ENCODE measurements at regions not wholly inside any gene's neighbourhood (a gene's known extent, or its start where the extent isn't known, plus 50 kb on each side); places are given as distances from the start of the nearest gene placed in this dataset.
"Not testable (repeated sequence)": the region's sequence is repeated elsewhere in the genome, so short reads cannot be mapped to it uniquely, and the experiment has no call there.

GRCh38 chr11:55084588-55084987, 177.4 kb upstream of the TRIM48 start:
- CTCF ChIA-PET, POLR2A ChIA-PET: not testable (repeated sequence)
- H3K9me3 Mint-ChIP-seq: peaks cover 28 to 55% (median 35%) of the 10 kb centered on the region in 5 donors

GRCh38 chr11:55106391-55106790, 155.6 kb upstream of the TRIM48 start:
- Histone ChIP-seq H3K4me1 (ENCODE audit: insufficient read depth, low read length) (no peaks in the 10 kb centered on the region), H3K4me3 (ENCODE audit: low read length) (no peak overlapping the region), H3K27ac (ENCODE audit: low read depth, low read length) (no peak overlapping the region), H3K9me3 (ENCODE audit: low read length) (no peaks in the 10 kb centered on the region), H3K27me3 (ENCODE audit: insufficient read depth, low read length, poor library complexity, severe bottlenecking) (no peaks in the 10 kb centered on the region), H3K36me3 (ENCODE audit: insufficient read depth, low read length) (no peaks in the 10 kb centered on the region)
- Mint-ChIP-seq H3K9me3 (peaks cover 16 to 46% (median 33%) of the 10 kb centered on the region in 5 donors), H3K27me3 (no peaks in the 10 kb centered on the region), H3K27ac (no peak overlapping the region), H3K36me3 (no peaks in the 10 kb centered on the region), H3K4me1 (no peaks in the 10 kb centered on the region), H3K4me3 (no peak overlapping the region)
- ChIA-PET CTCF (no interaction called here), POLR2A (no interaction called here)
- no peak for DNase-seq

More at GRCh38 chr11:55084588-55084987, 177.4 kb upstream of the TRIM48 start:
- not testable (repeated sequence) for H3K36me3 ChIP-seq (ENCODE audit: insufficient read depth, low read length); H3K4me1 Mint-ChIP-seq; H3K4me1 ChIP-seq (ENCODE audit: insufficient read depth, low read length); H3K9me3 ChIP-seq (ENCODE audit: low read length); H3K27me3 Mint-ChIP-seq; H3K27ac Mint-ChIP-seq; H3K27me3 ChIP-seq (ENCODE audit: insufficient read depth, low read length, poor library complexity, severe bottlenecking); DNase-seq; H3K36me3 Mint-ChIP-seq; H3K4me3 ChIP-seq (ENCODE audit: low read length); H3K27ac ChIP-seq (ENCODE audit: low read depth, low read length); H3K4me3 Mint-ChIP-seq

Measured in CD8-positive, alpha-beta memory T cell (primary cell).